Right lobe of liver (tissue), 6 donors: ENCODE measurements at regions not wholly inside any gene's neighbourhood (a gene's known extent, or its start where the extent isn't known, plus 50 kb on each side); places are given as distances from the start of the nearest gene placed in this dataset.

Source experiments
- ATAC-seq, 4 donors: fragments of 200-7000 bp; cut with Tn5 transposase; one replicate each; pipeline ENCODE4 v1.9.1; 2020; ENCODE audit warnings: mild to moderate bottlenecking in 4 of 4, moderate library complexity in 4 of 4
- DNase-seq, 3 donors: peaks; one replicate each; pipeline ENCODE4 v3.0.0-alpha.2; 2020
- H3K27ac ChIP-seq, 3 donors: fragments of 200-600 bp; one replicate each; pipeline ENCODE4 v1.8.0; 2022
- H3K27me3 ChIP-seq, 2 donors: fragments of 200-600 bp; one replicate each; pipeline ENCODE4 v1.8.0; 2022
- H3K36me3 ChIP-seq, 4 donors: fragments of 200-600 bp; sonication (generic) in 1 of 4; one replicate each; pipeline versions ENCODE4 v1.5.1 to v1.8.0; 2017 to 2022; ENCODE audit warnings: control low read depth in 1 of 4
- H3K4me1 ChIP-seq, 4 donors: fragments of 200-600 bp; sonication (generic) in 1 of 4; one replicate each; pipeline versions ENCODE4 v1.5.1 to v1.8.0; 2017 to 2022; ENCODE audit warnings: control low read depth in 1 of 4
- H3K4me3 ChIP-seq, 3 donors: fragments of 200-600 bp; one replicate each; pipeline ENCODE4 v1.8.0; 2022
- H3K9me3 ChIP-seq, 4 donors: fragments of 200-600 bp; sonication (generic) in 1 of 4; one replicate each; pipeline versions ENCODE4 v1.5.1 to v1.8.0; 2017 to 2022; ENCODE audit warnings: control low read depth in 1 of 4
- POLR2A ChIP-seq: fragments of 450-650 bp; IDR thresholded peaks from one replicate; pipeline ENCODE4 v1.6.1; 2017; ENCODE audit warnings: antibody characterized with exemption, mild to moderate bottlenecking
- WGBS: methylation state at CpG from one replicate; pipeline ENCODE4 v1.1.6; 2018; ENCODE audit warnings: low coverage, low lambda C conversion rate; ENCODE audit not compliant: insufficient coverage; ENCODE audit errors: missing lambda C conversion rate; 5-methylcytosine and 5-hydroxymethylcytosine counted together
- intact Hi-C, 2 donors: fragments of 100-400 bp; cut with DNase I; formaldehyde crosslinking; loops; one replicate each; pipeline versions ENCODE4 v1.11.2 to v1.14.1; 2022
- TF ChIP-seq, protein P1 (sequence below), 4 donors: fragments of 200-600 bp in 3 of 4; fragments of 450-650 bp in 1 of 4; IDR thresholded peaks; one replicate each; pipeline versions ENCODE4 v1.5.1 to v1.8.0; 2016 to 2022; ENCODE audit warnings: antibody characterized with exemption in 4 of 4, mild to moderate bottlenecking in 2 of 4
- donor health status: DM: no; HTN: yes; CAD: no.
- donor health status: DM: no; HTN: no; CAD: no.
- donor health status: DM: no; HTN: no; CAD: no.
- donor health status: DM: no; HTN: yes; CAD: no.
- donor health status: DM: no; HTN: yes; CAD: no.

DNA sequence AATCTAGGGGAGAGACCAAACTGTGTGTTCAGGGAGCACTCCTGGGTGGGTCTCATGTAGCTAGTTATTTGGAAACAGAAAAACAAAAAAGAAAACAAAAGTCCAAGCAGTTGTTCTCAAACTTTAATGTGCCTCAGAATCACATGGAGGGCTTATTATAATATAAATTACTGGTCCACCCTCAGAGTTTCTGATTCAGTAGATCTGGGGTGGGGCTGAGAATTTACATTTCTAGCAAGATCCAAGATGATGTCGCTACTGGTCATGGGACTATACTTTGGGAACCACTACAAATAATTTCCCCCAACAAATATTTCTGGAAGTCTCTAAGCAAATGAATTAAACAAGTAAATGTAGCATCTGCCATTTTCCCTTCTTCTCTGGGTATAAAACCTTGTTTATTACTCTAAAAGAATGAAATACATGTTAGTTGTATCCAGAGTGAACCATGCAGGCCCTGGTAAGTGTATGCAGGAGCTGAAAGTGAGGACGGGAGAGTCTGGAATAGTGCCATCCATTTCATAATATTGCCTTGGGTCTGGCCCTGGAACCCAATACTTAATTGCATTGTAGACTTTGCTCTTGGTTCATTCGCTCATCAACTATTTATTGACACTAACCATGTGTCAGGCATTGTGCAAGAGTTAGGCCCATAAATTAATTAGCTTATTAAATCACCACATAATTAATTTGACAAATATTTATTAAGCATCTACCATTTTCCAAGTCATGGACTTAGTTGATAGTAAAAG is 490.8 kb downstream of the EPM2A start:
- H3K27ac ChIP-seq, result peak overlapping the region in 2 of 3 donors; percentile 44 to 47

DNA sequence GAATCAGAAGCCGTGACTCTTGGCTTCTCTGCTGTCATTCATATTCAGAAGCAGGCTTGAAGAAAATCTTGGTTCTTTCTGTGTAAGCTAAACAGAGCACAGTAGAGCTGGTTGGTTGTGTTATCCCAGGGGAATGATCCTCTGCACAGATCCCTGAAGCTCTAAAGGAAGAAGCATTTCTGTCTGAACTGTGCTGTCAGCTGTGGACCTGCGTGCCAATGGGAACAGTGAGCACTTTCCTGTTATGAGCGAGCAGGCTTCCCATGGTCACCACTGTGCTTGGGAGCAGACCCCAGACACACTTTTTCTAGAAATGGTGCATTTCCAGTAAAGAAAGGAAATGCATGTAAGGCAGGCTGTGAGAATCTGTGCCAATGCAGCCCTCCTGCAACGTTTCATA is 490.2 kb downstream of the EPM2A start:
- intact Hi-C loops, result no loop called here
- no peaks in the 10 kb centered on the region for H3K27me3 ChIP-seq
- no peak for DNase-seq
- ATAC-seq, result peak; percentile 41 to 54 (median 48)
- WGBS, result 26% methylated on average over 4 of the region's 4 CpGs
- no peak for TF ChIP-seq POLR2A
- TF ChIP-seq, protein P1, sequence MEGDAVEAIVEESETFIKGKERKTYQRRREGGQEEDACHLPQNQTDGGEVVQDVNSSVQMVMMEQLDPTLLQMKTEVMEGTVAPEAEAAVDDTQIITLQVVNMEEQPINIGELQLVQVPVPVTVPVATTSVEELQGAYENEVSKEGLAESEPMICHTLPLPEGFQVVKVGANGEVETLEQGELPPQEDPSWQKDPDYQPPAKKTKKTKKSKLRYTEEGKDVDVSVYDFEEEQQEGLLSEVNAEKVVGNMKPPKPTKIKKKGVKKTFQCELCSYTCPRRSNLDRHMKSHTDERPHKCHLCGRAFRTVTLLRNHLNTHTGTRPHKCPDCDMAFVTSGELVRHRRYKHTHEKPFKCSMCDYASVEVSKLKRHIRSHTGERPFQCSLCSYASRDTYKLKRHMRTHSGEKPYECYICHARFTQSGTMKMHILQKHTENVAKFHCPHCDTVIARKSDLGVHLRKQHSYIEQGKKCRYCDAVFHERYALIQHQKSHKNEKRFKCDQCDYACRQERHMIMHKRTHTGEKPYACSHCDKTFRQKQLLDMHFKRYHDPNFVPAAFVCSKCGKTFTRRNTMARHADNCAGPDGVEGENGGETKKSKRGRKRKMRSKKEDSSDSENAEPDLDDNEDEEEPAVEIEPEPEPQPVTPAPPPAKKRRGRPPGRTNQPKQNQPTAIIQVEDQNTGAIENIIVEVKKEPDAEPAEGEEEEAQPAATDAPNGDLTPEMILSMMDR (IDR thresholded peaks at IDR 0.05), result no peak
- H3K36me3 ChIP-seq, result no peaks in the 10 kb centered on the region
- H3K27ac ChIP-seq, result peak overlapping the region in 2 of 3 donors; percentile 44 to 47
- H3K4me3 ChIP-seq, result no peak overlapping the region
- H3K4me1 ChIP-seq, result peaks cover 0 to 30% (median 10%) of the 10 kb centered on the region in 4 donors
- H3K9me3 ChIP-seq, result no peaks in the 10 kb centered on the region

More for the DNA sequence above, 490.8 kb downstream of the EPM2A start:
- Histone ChIP-seq H3K27me3 (no peaks in the 10 kb centered on the region), H3K9me3 (no peaks in the 10 kb centered on the region), H3K4me1 (peaks cover 0 to 30% (median 10%) of the 10 kb centered on the region in 4 donors), H3K4me3 (no peak overlapping the region), H3K36me3 (no peaks in the 10 kb centered on the region)
- WGBS, result 34% methylated on average over 3 of the region's 3 CpGs
- intact Hi-C loops, result no loop called here
- TF ChIP-seq, protein P1 (IDR thresholded peaks at IDR 0.05), result no peak
- no peak for TF ChIP-seq POLR2A
- peak in 1 of 3 donors; percentile 50 for DNase-seq
- ATAC-seq, result peak; percentile 75 to 90 (median 86)

DNA sequence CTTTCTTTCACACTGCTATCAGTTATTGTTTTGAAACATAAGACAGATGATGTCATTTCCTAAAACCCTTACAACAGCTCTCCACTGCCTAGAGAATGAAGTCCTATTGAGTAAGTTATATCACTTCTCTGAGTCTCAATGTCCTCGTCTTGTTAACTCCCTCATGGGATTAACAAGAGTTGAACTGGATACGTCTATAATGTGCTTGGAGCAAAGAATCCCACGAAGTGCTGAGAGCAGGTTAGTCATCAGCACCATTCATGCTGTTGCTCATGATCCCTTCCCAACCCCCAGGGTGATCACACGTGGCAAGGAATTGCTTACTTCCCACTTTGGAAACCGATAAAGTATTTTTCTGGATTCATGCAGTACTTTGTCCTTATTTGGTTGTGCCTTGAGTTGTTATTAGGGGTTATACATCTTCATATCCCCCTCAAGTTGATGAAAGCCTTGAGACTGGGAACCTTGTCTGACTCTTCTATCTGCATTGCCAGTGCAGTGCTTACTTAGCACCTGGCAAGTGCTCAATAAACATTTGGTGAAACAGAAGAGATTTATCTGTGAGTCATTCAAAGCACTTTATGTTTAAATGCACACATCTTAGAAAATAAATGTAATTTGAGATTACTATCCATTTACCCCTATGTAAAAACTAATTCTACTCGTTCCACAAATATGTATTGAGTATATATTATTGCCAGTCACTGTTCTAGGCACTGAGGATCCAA is 487.5 kb downstream of the EPM2A start:
- no peak for DNase-seq
- TF ChIP-seq, protein P1 (IDR thresholded peaks at IDR 0.05), result no peak
- TF ChIP-seq POLR2A, result no peak
- Histone ChIP-seq H3K4me1 (peaks cover 0 to 21% (median 10%) of the 10 kb centered on the region in 4 donors), H3K36me3 (no peaks in the 10 kb centered on the region), H3K27me3 (no peaks in the 10 kb centered on the region), H3K4me3 (no peak overlapping the region), H3K9me3 (no peaks in the 10 kb centered on the region), H3K27ac (no peak overlapping the region)
- ATAC-seq, result no peak
- 69% methylated on average over 6 of the region's 6 CpGs for WGBS
- intact Hi-C loops, result no loop called here

DNA sequence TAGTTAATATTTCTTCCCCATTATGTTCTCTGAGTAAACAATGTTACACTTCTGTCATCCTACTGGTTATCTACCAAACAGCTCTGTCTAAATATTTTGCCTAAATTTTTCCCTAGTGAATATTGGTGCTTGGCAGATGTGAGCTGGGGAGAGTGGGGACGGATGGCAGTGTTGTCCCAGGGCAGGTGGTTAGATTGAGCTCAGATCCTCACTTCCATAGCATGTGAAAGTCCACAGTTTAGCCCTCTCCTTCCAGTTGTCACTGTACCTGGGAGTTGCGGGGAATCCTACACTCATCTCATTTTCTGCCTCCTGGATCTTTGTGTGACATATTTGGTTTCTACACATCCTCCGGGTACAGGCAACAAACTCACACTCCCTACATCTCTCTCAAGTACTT is 484.9 kb downstream of the EPM2A start:
- ATAC-seq (peak; percentile 35 to 60 (median 44)), DNase-seq (no peak)
- Histone ChIP-seq H3K27ac (no peak overlapping the region), H3K9me3 (no peaks in the 10 kb centered on the region), H3K4me3 (no peak overlapping the region), H3K27me3 (no peaks in the 10 kb centered on the region), H3K4me1 (peaks cover 0 to 8% (median 4%) of the 10 kb centered on the region in 4 donors), H3K36me3 (no peaks in the 10 kb centered on the region)
- TF ChIP-seq, protein P1 (IDR thresholded peaks at IDR 0.05), result no peak
- TF ChIP-seq POLR2A, result no peak
- WGBS, result 56% methylated on average over 3 of the region's 3 CpGs
- intact Hi-C loops, result no loop called here
